HG03378 (cell line): ENCODE measurements at regions not wholly inside any gene's neighbourhood (a gene's known extent, or its start where the extent isn't known, plus 50 kb on each side); places are given as distances from the start of the nearest gene placed in this dataset.
"Not testable (repeated sequence)": the region's sequence is repeated elsewhere in the genome, so short reads cannot be mapped to it uniquely, and the experiment has no call there.

Experiments used
- ATAC-seq: cut with Tn5 transposase; IDR thresholded peaks from one replicate; pipeline ENCODE4 v1.9.1; 2021; ENCODE audit warnings: mild to moderate bottlenecking, moderate library complexity; ENCODE audit not compliant: unreplicated experiment

DNA sequence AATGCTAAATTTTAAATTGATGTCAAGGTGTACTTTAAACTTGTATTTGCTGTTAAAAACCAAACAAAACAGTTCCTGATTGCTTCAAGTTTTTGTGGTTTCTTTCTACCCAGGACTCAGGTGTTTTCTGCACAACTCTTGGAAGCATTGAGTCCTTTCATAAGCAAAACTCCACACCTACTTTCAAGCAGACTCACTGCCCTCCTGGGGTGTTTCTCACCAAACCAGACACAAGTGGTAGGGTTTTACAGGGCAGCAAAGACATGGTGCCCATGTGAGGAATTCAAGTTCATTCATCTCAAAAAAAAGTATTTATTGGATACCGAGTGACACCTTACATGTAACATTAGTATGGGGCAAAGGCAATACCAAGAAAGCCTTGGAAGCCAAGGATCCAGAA is 146.7 kb upstream of the BNIP2 start:
- ATAC-seq: no peak

DNA sequence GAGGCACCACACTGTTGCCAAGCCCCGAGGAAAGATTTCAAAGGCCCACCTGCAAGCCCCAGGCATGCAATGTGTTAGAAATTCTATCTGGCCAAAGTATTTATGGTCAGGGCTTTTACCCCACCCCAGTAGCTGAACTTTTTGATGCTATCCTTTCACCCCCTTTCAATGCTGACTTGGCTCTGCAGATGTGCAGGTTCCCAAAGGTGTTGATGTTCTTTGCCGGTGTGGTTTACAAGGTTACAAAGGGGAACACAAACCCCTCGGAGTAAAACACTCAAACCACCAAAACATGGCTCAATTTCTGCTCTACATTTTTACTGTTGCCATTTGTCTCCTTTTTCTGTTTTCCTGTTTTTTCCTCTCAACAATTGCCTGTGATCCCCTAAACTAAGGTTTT is 145.4 kb upstream of the BNIP2 start:
- ATAC-seq: no peak

DNA sequence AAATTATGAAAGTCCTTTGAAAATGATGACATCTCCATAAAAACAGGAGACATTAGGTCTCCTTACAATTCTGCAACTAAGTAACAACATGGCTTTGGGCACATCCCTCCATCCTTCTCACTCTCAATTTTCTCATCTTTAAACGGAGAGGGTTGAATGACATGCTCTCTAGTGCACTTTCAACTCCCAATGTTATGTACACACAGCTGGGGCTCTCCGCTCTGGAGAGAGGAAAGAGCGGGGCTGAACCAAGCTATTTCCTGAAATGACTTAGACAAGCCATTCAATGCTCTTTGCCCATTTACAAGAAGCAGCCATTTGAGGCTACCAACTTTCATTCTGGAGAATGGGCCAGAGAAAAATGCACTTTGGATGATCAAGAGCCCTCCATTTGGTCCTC is 144.2 kb upstream of the BNIP2 start:
- no peak for ATAC-seq

DNA sequence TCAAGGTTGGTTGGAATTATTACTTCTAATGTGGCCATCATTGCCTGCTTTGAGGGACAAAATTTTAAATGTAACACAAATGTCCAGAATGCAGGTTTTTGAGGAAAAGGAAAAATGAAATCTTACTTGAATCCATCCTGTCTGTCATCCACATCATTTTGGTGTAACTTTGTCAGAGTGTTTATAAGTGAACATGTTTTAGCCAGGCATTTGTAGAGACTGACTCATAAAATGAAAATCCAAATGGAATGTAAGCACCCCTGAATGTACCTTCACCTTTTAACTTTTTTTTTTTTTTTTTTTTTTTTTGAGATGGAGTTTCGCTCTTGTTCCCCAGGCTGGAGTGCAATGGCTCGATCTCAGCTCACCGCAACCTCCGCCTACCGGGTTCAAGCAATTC is 141.8 kb upstream of the BNIP2 start:
- ATAC-seq: no peak

DNA sequence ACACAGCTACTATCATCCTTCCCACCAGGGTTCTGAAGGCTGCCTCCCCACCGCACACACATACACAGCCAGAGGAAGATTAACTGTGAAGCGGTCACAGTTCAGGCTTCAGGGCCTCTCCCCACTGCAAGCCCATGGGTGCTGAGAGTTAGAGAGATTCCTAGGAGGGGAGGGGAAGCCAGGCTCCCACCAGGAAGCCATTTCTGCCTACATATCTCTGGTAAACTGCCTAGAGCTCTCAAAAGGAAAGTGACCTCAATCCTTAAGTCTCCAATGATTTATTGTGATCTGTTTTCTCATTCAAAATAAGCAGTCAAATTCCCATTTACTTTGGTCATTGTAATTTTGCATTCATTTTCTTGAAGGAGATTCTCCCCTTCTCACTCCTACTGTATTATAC is 141.0 kb upstream of the BNIP2 start:
- no peak for ATAC-seq

DNA sequence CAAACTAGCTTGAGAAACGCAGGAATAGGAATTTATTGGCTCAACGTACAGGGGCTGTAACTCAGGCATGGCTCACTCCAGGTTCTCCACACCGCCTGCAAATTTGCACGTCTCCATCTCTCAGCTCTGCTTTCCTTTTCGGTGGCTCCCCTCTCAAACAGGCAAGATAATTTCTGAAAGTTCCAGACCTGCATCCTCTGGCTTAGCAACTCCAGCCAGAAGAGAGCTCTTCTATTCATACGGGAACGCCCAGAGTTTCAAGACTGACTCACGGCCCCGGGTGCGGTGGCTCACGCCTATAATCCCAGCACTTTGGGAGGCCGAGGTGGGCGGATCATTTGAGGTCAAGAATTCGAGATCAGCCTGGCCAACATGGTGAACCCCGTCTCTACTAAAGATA is 139.7 kb upstream of the BNIP2 start:
- ATAC-seq: no peak

DNA sequence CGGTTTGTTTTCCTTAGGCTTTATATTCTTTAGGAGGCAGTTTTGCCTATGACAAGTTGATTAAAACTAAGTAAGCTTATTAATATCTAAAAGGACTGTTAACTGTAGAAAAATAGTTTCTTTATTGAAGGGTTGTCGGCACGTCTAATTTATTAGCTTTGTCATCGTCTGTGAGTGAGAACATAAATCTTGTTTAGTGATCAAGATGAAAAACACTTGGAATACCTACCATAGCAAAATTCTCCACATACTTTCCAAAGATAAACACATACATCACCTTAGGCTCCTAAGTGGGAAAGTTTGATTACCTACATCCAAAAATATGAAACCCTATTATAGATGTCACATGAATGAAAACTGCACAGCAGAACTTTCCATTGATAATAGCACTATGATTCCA is 139.1 kb upstream of the BNIP2 start:
- no peak for ATAC-seq

DNA sequence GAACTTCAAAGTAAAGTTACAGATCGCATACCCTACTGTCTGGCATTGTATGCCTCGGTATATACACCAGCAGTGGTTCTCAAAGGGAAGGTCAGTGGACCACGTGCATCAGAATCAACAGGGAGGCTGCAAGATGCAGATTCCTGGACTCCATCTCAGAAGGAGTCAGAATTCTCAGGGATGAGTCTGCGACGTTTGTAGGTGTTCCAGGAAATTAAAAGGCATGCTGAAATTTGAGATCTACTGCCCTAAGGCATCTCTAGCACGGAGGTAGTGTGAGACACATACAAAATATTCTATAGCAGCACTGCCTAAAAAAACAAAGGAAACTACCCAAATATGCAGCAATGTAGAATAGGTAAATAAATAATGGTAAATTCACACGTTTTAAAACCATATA is 136.8 kb upstream of the BNIP2 start:
- ATAC-seq: no peak

DNA sequence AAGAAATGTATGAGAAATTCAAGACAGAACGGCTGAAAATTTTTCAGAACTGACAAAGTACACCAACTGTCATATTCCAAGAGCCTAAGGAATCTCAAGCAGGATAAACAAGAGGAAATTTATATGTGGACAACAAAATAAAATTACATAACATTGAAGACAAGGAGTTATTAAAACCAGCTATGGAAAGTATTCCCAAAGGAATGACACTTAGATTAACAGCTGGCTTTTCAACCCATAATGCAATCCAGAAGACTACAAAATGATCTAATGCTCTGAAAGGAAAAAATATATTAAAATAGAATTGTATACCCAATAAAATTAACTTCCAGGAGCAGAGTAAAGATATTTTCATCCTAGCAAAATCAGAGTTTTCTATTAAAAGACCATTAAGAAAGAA is 132.2 kb upstream of the BNIP2 start:
- no peak for ATAC-seq

DNA sequence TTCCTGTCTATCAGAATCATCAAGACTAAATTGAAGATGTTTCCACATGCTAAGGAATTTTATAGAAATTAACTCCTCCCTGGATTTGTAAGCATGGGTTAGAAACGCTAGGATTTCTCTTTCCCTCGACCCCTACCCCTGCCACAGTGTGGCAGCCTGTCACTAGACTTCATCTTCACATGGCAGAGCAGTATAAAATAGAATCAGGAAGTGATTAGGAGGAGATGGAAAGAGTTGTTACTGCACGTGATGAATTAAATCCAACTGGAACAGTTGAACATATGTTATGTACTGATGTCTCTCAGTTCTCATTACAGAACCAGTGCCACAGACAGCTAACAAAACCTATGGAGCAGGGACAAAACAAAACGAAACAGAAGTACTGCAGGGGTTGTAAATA is 130.0 kb upstream of the BNIP2 start:
- ATAC-seq: no peak

DNA sequence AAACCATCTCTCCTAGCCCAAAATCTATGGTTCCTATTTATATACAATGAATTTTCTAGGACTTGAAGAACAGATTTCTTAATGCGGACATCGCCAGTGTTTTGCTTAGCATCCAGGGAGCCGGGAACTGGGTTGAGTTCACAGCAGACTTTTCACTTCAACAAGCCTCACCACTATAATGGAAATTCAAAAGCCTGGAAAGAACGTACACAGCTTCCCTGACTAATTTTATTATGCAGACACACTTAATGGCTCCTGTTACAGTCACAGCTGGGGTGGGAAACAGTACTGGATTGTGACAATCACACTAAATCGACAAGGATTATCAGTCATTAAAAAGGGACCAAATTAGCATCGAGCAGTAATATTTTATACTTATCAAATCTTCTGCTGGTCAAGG is 129.2 kb upstream of the BNIP2 start:
- ATAC-seq: no peak

DNA sequence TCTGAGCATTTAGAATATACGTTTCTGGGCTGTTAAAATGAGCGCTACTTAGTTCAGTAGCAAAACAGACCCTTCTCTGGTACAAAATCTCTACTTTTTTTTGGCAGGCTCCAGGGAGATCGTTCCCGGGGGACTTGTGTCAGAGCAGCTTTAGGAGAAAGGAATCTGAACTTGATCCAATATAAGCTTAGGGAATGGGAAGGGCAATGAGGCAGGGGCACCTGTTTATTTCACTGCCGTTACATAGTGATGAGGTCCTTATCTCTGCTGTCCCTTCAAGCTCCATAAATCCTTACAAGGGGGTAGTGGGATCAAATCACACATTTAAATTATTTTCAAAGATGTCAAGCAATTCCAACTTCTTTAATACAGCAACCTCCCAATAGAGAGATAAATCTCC is 128.7 kb upstream of the BNIP2 start:
- no peak for ATAC-seq

DNA sequence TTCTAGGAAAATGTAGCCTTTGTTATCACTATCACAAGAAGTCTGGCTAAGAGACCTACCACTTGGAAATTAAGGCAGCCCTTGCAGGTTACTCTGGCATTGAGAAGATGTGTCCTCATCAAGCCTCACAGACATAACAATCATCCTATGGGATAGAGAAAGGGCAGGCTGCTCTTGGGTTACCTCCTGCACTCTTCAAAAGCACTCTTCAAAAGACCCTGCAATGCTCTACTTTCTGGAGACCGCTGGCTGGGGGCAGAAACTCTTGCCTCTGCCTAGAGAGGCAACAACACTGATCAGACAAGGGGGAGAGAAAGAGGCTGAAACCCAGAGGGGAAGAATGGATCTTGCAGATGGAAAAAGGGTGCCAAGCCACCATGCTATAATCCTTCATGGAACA is 127.9 kb upstream of the BNIP2 start:
- no peak for ATAC-seq

DNA sequence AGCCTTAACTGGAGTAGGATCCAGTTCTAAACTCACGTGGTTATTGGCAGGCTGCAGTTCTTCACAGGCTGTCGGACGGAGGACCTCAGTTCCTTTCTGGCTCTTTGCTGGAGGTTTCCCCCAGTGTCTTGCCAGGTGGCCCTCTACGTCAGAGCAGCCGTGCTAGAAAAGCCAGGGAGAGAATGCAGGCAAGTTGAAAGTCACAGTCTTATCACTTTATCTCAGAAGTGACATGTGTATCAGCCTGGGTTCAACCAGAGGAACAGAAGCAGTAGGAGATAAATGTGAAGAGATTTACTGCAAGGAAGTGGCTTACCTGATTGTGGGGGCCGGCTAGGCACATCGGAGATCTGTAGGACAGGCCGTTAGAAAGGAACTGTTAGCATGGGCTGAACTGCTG is 125.3 kb upstream of the BNIP2 start:
- no peak for ATAC-seq

DNA sequence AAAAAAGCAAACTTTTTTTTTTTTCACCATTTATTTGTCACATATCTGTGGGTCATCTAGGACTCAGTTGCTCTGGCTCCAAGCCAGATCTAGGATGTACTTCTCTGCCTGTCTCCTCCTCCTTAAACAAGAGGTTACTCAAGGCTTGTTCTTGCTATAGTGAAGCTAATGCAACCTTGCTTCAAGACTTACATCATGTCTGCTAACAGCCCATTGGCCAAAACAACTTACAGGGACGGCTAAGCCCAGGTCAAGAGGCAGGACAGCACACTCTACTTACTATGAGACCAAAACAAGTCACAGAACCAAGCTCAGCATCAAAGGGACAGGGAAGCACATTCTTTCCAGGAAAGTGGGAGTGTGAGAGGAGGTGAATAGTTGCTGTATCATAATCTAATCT is 123.8 kb upstream of the BNIP2 start:
- no peak for ATAC-seq

DNA sequence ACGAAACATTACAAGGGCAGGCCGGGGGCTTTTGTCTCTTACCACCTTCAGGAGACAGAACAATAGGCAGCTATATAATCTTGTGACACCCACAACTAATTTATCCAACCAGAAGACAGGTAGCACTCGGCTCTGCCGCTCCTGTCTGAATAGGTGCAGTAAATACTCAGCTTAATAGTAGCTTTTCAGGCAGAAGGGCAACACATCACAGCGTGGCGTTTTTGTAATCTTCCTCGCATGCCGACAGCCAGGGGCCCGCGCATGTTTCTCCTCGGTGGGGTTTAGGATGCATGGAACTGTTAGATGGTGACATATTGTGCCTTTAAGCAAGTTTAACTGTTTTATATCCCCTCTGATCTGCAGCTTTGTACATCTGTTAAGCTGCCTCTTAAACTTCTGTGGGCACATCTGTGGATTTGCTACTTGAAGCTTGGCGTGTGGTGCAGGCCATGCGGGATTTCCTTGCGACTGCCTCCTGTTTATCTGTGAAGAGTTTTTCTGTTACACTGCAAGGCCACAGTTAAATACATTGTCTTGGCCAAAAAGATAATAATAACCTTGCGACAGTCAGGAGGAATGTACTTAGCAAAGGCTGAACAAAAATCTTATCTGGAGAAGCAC is 123.2 kb upstream of the BNIP2 start:
- ATAC-seq: no peak

DNA sequence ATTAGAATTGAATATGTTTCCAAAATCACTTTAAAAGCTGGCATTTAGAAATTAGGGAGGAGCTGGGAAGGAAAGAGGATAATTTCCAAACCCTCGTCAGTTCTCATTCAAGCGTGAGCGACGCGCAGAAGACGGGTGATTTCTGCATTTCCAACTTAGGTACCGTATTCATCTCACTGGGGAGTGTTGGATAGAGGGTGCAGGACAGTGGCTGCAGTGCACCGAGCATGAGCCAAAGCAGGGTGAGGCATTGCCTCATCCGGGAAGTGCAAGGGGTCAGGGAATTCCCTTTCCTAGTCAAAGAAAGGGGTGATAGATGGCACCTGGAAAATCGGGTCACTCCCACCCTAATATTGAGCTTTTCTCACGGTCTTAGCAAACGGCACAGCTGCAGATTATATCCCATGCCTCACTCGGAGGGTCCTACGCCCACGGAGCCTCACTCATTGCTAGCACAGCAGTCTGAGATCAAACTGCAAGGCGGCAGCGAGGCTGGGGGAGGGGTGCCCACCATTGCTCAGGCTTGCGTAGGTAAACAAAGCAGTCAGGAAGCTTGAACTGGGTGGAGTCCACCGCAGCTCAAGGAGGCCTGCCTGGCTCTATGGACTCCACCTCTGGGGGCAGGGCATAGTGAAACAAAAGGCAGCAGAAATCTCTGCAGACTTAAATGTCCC is 114.3 kb upstream of the BNIP2 start:
- not testable (repeated sequence) for ATAC-seq

DNA sequence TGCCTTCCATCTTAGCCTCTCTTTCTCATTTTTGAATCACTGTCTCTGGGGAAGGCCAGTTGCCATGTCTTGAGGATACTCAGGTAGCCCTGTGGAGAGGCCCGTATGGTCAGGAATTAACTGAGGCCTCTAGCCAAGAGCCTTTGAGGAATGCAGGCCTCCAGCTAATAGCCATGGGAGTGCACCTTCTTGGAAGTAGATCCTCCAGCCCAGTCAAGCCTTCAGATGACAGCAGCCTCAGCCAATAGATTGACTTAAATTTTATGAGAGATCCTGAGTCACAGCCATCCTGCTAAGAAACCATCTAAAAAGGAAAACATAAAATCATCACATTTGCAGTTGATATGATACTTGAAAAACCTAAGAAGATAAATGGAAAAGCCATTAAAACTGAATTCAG is 112.5 kb upstream of the BNIP2 start:
- ATAC-seq: no peak

DNA sequence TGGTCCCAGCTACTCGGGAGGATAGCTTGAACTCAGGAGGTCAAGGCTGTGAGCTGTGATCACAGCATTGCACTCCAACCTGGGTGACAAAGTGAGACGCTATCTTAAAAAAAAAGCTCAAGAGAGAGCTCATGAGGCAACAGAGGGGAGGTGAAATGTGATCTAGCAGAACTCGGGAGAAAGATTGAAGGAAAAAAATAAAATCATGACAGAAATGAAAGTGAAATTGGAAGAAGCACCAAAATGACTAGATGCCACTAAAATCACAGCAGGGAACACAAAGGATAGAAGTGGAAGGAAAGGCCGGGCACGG is 109.4 kb upstream of the BNIP2 start:
- no peak for ATAC-seq

DNA sequence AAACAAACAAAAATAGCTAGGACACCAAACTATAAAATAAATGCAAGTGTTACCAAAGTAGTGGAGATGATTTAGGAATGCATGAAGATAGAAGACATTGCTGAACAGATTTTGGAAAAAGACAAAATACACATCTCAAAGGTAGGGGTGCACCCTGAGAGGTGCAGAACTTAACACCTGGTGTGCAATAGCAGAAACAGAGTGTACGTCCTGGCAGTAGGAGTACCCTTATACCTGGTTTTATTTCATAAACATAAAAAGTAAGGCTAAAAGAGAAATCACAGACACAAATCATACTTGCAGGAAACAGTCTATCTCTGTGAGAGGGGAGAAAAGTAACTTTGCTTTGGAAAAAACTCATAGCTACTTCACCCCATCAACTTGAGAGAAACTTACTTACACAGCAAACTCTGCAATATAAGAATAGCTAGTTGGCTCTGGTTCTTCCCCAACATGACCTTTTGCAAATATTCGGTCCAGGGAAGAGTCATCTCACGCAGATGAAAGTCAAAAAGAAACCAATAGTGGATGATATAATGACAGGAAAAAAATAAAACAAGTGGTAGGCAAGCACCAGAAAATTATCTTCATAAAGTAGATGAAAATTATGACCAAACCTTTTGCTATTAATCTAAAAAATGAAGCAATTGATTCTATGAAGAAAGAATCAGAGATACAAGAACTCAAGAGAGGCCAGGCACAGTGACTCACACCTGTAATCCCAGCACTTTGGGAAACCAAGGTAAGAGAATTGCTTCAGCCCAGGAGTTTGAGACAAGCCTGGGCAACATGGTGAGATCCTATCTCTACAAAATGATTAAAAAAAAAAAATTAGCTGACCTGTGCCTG is 108.9 kb upstream of the BNIP2 start:
- no peak for ATAC-seq

DNA sequence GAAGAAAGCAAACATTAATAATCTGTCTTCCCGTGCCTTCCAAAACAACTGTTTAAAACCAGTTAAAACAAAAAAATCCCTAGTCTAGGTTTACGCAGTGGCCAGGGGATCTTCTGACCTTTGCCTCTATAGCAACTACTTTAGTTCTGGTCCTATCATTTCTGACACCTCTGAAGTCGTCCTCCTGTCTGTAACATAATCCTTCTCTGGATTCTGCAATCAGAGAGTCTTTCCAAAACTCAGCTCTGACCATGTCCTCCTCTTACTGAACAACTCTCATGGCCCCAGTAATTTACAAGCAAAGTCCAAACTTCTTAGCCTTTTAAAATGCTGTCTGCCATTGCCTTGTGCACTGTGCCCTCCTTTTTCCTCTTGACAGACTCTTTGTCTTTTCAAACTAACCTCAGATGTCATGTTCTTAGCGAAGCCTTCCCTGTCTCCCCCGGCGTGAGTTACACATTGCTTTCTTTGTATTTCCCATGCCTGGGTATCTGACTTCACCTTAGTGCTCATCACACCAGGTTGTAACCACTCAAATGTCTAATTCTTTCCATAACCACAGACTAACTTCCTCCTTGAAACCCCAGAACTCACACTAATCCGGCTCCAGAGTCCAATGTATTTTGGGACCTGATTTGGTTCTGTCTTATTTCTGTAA is 105.2 kb upstream of the BNIP2 start:
- no peak for ATAC-seq

DNA sequence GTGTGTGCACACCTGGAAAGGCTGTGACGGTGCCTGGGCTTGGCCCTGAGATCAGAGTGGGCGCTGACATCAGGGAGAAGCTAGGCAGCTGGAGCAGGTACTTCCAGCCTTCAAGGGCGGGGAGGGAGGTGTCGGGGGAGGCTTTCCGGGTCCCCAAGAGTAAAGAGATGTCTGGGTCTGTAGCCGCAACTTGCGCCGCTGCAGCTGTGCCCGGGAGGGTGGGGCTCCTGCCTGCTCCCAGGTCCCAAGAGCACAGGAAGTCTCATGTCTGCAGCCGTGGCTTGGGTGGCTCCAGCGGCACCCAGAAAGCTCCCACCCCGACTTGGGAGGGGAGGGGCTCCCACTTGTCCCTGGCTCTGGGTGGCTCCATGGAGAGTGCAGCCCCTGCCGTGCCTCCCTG is 103.2 kb upstream of the BNIP2 start:
- ATAC-seq: no peak
